SJCRH30 (cell line): ENCODE measurements at regions not wholly inside any gene's neighbourhood (a gene's known extent, or its start where the extent isn't known, plus 50 kb on each side); places are given as distances from the start of the nearest gene placed in this dataset.

Experiments used
- DNase-seq, 2 experiments: peaks; one replicate each; pipeline ENCODE4 v3.0.0-alpha.2; 2015 to 2020
- H3K27ac ChIP-seq: fragments of 250-450 bp; sonication (Bioruptor Pico); 2 replicates; pipeline ENCODE4 v1.5.1; 2020; ENCODE audit warnings: mild to moderate bottlenecking, moderate library complexity
- H3K27me3 ChIP-seq: fragments of 250-450 bp; sonication (Bioruptor Pico); 2 replicates; pipeline ENCODE4 v1.5.1; 2020; ENCODE audit warnings: mild to moderate bottlenecking, moderate library complexity
- H3K36me3 ChIP-seq: fragments of 250-450 bp; sonication (Bioruptor Pico); 2 replicates; pipeline ENCODE4 v1.5.1; 2020; ENCODE audit warnings: mild to moderate bottlenecking, moderate library complexity
- H3K4me1 ChIP-seq: fragments of 250-450 bp; sonication (Bioruptor Pico); 2 replicates; pipeline ENCODE4 v1.5.1; 2020; ENCODE audit warnings: mild to moderate bottlenecking, moderate library complexity
- H3K4me3 ChIP-seq: fragments of 250-450 bp; sonication (Bioruptor Pico); 2 replicates; pipeline ENCODE4 v1.5.1; 2020; ENCODE audit warnings: mild to moderate bottlenecking, moderate library complexity
- H3K9me3 ChIP-seq: fragments of 250-450 bp; sonication (Bioruptor Pico); replicated peaks from 2 replicates; pipeline ENCODE4 v1.5.1; 2020; ENCODE audit warnings: mild to moderate bottlenecking, moderate library complexity

DNA sequence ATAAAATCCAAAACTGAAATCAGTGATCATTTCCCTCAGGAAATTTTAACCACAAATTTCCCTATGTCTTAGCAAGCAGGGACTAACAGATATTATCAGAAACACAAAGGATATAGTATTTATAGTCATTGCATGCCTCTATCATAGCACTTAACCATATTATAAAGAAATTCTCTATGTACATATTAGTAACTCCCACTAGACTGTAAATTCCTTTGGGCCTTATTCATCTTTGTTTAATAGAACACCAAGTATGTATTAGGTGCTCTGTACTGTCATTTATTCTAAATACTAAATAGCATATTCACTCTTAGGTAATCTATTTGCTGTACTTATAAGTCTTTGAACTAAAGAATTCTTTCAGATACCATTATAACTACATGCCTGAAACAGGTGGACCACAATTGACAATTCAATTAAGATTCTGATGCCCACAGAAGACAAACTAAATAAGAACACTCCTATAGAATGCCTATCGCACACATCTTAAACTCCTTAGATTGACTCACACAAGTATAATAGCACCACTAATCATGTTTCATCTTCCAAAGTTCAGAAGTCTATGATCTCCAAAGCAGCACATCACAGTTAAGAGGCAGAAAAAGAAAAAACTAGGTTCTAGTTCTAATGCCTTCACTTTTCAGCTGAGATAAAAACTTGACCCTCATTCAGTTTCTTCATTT, 134.1 kb downstream of the FSCB start:
- no peak for DNase-seq
- H3K4me3 ChIP-seq, result no peak overlapping the region
- no peaks in the 10 kb centered on the region for H3K4me1 ChIP-seq
- no peak overlapping the region for H3K27ac ChIP-seq
- H3K36me3 ChIP-seq, result no peaks in the 10 kb centered on the region
- peaks cover 8% of the 10 kb centered on the region for H3K9me3 ChIP-seq
- H3K27me3 ChIP-seq, result no peaks in the 10 kb centered on the region

DNA sequence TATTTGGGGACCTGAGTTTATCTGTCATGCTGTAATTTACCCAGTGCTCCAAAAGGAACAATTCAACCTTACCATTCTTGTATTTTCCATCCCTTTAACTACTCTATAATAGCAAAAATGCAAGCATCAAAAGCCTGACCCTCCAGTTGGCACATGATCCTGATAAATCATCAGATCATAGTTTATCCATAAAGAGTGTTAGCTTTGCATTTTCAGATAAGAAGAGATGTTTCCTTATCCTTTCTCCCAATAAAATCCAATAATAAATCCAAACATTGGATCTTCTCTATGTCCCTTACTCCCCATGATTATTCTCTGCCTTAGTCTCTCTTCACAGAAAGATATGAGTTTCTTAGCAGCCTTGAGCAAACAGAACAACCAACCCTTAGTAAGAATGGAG, 134.9 kb downstream of the FSCB start:
- no peaks in the 10 kb centered on the region for H3K27me3 ChIP-seq
- DNase-seq, result no peak
- H3K9me3 ChIP-seq, result peaks cover 8% of the 10 kb centered on the region
- H3K36me3 ChIP-seq, result no peaks in the 10 kb centered on the region
- no peaks in the 10 kb centered on the region for H3K4me1 ChIP-seq
- no peak overlapping the region for H3K27ac ChIP-seq
- H3K4me3 ChIP-seq, result no peak overlapping the region

DNA sequence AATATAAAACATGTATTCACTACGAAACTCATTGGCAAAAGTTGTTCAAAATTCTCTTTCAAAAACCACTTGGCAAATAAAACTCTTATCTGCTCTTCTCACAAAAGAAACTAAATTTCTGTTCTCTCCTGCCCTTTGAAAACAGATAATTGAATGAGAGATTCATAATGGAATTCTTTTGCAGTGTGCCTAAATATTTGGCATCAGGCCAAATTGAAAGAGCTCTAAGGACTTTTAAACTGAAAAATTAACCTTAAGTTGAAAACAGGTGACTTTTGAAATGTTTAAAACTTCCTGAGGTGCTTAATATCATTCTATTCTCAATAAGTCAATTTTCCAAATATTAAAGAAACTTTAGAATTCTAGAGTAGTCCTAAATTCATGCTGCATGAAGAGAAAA, 136.4 kb downstream of the FSCB start:
- peak in 1 of 2 experiments; percentile 22 for DNase-seq
- no peaks in the 10 kb centered on the region for H3K36me3 ChIP-seq
- no peaks in the 10 kb centered on the region for H3K27me3 ChIP-seq
- no peaks in the 10 kb centered on the region for H3K4me1 ChIP-seq
- no peak overlapping the region for H3K4me3 ChIP-seq
- H3K9me3 ChIP-seq, result peaks cover 8% of the 10 kb centered on the region
- no peak overlapping the region for H3K27ac ChIP-seq

GRCh38 chr14:44369401-44370123, 137.5 kb downstream of the FSCB start:
- Histone ChIP-seq H3K36me3 (no peaks in the 10 kb centered on the region), H3K9me3 (peaks cover 6% of the 10 kb centered on the region), H3K27me3 (no peaks in the 10 kb centered on the region), H3K4me1 (no peaks in the 10 kb centered on the region), H3K27ac (no peak overlapping the region), H3K4me3 (no peak overlapping the region)
- peak in 1 of 2 experiments; percentile 20 for DNase-seq

GRCh38 chr14:44361083-44361482, 146.0 kb downstream of the FSCB start:
- Histone ChIP-seq H3K4me3 (no peak overlapping the region), H3K27me3 (no peaks in the 10 kb centered on the region), H3K4me1 (no peaks in the 10 kb centered on the region), H3K9me3 (no peaks in the 10 kb centered on the region), H3K36me3 (no peaks in the 10 kb centered on the region), H3K27ac (no peak overlapping the region)
- no peak for DNase-seq

DNA sequence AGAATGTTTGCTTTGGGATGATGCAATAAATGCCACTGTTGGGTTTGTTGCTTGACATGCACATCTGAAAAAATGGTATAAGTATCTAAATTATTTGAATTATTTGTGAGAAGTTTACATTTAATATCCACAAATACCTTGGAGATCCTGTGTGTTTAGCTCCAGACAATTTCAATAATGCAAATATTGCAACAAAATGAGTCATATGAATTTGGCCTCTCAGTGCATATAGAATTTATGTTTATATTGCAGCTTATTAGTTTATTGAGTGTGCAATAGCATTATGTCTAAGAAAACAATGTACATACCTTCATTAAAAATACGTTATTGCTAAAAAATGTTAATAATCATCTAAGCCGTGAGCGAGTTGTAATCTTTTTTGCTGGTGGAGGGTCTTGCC, 153.3 kb downstream of the FSCB start:
- no peak overlapping the region for H3K27ac ChIP-seq
- no peak overlapping the region for H3K4me3 ChIP-seq

DNA sequence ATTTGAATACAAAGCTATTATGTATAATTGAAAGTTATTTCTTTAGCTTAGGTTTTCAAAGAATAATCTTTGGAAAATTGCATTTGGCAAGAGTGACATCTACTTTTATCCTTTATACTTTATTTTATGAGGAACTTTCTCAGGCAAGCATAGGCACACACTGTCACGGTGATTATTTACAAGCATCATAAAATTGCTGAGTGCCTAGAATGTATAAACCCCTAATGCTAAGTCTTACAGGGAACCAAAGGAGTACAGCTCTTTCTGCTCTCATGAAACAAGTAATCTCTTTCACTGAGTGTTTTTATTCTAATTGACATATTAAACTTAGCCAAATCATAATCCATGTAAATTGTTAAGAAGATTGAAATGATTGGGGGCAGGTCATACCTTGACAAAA, 154.9 kb downstream of the FSCB start:
- H3K9me3 ChIP-seq, result peaks cover 1% of the 10 kb centered on the region; the same call in 1 of the 2 replicates
- no peaks in the 10 kb centered on the region for H3K4me1 ChIP-seq
- H3K27ac ChIP-seq, result no peak overlapping the region
- no peak for DNase-seq
- H3K27me3 ChIP-seq, result no peaks in the 10 kb centered on the region
- H3K4me3 ChIP-seq, result no peak overlapping the region
- no peaks in the 10 kb centered on the region for H3K36me3 ChIP-seq

More for the DNA sequence above, 153.3 kb downstream of the FSCB start:
- no peak for DNase-seq
- H3K36me3 ChIP-seq, result no peaks in the 10 kb centered on the region
- no peaks in the 10 kb centered on the region for H3K9me3 ChIP-seq
- H3K27me3 ChIP-seq, result no peaks in the 10 kb centered on the region
- H3K4me1 ChIP-seq, result no peaks in the 10 kb centered on the region

- H3K27ac ChIP-seq, result no peak overlapping the region
- H3K4me1 ChIP-seq, result no peaks in the 10 kb centered on the region
- no peaks in the 10 kb centered on the region for H3K36me3 ChIP-seq
- no peak overlapping the region for H3K4me3 ChIP-seq
- peaks cover 3% of the 10 kb centered on the region; the same call in 1 of the 2 replicates for H3K9me3 ChIP-seq
- no peak for DNase-seq
- H3K27me3 ChIP-seq, result no peaks in the 10 kb centered on the region
These were observed 159.8 kb downstream of the FSCB start for GRCh38 chr14:44347316-44347715.

DNA sequence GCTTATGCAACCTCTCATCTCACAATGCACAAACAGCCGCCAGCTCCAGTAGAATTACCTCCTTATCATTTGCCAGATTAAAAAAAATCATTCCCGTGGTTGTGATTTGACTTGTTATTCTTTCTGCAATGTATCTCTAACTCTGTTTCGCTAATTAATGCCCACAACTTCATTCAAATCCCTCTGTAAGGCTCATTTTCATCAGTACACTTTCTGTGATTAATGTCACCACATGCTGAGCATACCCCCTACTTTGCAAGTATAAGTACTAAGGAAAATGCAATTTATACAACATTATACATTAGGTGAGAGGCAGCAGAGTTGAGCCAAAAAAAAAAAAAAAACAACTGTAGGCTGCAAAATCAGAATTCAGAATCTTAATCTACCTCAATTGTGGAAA, 166.0 kb downstream of the FSCB start:
- no peaks in the 10 kb centered on the region for H3K4me1 ChIP-seq
- no peaks in the 10 kb centered on the region for H3K9me3 ChIP-seq
- H3K27me3 ChIP-seq, result no peaks in the 10 kb centered on the region
- H3K27ac ChIP-seq, result no peak overlapping the region
- H3K4me3 ChIP-seq, result no peak overlapping the region
- no peak for DNase-seq
- H3K36me3 ChIP-seq, result no peaks in the 10 kb centered on the region

DNA sequence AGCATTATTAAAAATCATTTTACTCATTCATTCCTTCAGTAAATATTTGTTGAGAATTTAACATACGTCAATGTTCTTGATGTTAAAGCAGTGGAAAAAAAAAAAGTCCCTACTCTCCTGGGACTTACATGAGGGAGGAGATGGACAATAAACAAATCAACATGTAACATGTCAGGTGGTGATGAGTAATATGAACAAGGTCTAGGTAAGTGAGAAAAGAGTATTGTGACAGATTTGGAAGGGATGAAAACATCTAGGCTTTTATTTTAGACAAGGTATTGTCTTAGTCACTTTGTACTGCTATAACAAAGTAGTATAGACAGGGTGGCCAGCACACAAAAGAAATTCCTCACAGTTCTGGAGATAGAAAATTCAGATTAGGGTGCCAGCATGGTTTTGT, 167.2 kb downstream of the FSCB start:
- Histone ChIP-seq H3K27me3 (no peaks in the 10 kb centered on the region), H3K4me1 (no peaks in the 10 kb centered on the region), H3K4me3 (no peak overlapping the region), H3K36me3 (no peaks in the 10 kb centered on the region), H3K27ac (no peak overlapping the region), H3K9me3 (no peaks in the 10 kb centered on the region)
- no peak for DNase-seq

GRCh38 chr14:44339231-44339630, 167.9 kb downstream of the FSCB start:
- no peak for DNase-seq
- Histone ChIP-seq H3K4me1 (no peaks in the 10 kb centered on the region; the same call in 1 of the 2 replicates), H3K27ac (no peak overlapping the region), H3K27me3 (no peaks in the 10 kb centered on the region), H3K4me3 (no peak overlapping the region), H3K36me3 (no peaks in the 10 kb centered on the region), H3K9me3 (no peaks in the 10 kb centered on the region)

GRCh38 chr14:44317441-44317746, 189.7 kb downstream of the FSCB start:
- Histone ChIP-seq H3K4me1 (peaks cover 16% of the 10 kb centered on the region), H3K27me3 (no peaks in the 10 kb centered on the region), H3K9me3 (0 out of 2 replicates have a peak, but pooled peaks cover 10% of the 10 kb centered on the region), H3K4me3 (no peak overlapping the region), H3K36me3 (no peaks in the 10 kb centered on the region; the same call in 1 of the 2 replicates), H3K27ac (peak overlapping the region; percentile 26)
- DNase-seq, result no peak

DNA sequence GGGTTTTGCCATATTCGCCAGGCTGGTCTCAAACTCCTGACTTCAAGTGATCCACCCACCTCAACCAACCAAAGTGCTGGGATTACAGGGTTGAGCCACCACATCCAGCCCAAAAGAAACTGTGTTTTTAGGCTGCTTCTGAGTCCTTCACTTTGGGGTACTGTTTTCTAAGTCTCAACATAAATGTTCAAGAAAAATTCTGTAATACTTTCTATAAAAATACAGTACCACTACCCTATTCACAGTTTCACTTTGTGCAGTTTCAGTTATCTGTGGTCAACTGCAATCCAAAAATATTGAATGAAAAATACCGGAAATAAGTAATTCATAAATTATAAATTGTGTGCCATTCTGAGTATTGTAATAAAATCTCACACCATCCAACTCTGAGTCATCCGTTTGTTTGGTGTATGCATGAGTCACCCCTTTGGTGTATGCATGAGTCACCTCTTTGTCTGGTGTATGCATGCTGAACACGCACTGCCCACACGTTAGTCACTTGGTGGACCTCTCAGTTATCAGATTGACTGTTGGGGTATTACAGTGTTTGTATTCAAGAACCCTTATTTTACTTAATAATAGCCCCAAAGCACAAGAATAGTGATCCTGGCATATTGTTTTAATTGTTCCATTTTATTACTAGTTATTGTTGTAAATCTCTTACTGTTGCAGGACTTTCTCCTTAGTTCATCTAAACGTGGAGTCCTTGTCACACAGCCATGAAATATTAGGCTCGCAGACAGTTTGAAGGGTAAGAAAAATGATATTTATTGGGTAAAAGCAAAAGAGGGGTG, 190.2 kb downstream of the FSCB start:
- no peaks in the 10 kb centered on the region for H3K27me3 ChIP-seq
- H3K4me3 ChIP-seq, result no peak overlapping the region
- no peaks in the 10 kb centered on the region; the same call in 1 of the 2 replicates for H3K36me3 ChIP-seq
- H3K4me1 ChIP-seq, result peaks cover 16% of the 10 kb centered on the region
- 0 out of 2 replicates have a peak, but pooled peaks cover 10% of the 10 kb centered on the region for H3K9me3 ChIP-seq
- peak overlapping the region; percentile 26 for H3K27ac ChIP-seq
- DNase-seq, result peak; percentile 76 to 80

DNA sequence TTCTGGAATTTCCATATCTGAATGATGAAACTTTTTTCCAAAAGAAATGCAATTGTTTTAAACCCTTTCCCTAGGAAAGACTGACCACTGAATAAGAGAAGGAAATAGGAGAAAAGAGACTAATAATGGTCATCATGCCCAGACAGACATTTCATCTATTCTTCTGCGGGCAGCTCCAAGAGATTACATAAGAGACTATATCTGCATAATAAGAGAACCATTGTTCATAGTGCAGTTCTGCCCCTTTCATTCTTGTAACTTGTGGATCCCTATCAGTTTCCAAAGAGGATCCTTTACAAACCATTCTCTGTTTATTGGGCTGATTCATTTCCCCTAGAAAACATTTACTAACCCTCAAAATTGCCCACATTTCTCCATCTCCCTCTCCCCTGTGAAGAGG, 197.8 kb downstream of the FSCB start:
- Histone ChIP-seq H3K9me3 (no peaks in the 10 kb centered on the region), H3K4me1 (no peaks in the 10 kb centered on the region), H3K27ac (no peak overlapping the region), H3K27me3 (no peaks in the 10 kb centered on the region), H3K4me3 (no peak overlapping the region), H3K36me3 (no peaks in the 10 kb centered on the region)
- DNase-seq, result peak in 1 of 2 experiments; percentile 7

GRCh38 chr14:44300916-44301315, 206.2 kb downstream of the FSCB start:
- H3K36me3 ChIP-seq, result no peaks in the 10 kb centered on the region; the same call in 1 of the 2 replicates
- no peak overlapping the region for H3K27ac ChIP-seq
- H3K4me1 ChIP-seq, result peaks cover 7% of the 10 kb centered on the region
- H3K27me3 ChIP-seq, result no peaks in the 10 kb centered on the region
- no peak for DNase-seq
- no peak overlapping the region for H3K4me3 ChIP-seq
- peaks cover 6% of the 10 kb centered on the region for H3K9me3 ChIP-seq
